GM19372 (cell line): ENCODE measurements at regions not wholly inside any gene's neighbourhood (a gene's known extent, or its start where the extent isn't known, plus 50 kb on each side); places are given as distances from the start of the nearest gene placed in this dataset.
A peak's percentile ranks its signal among the peaks of the same experiment; 100 is the strongest.

ENCODE experiments used
- ATAC-seq: cut with Tn5 transposase; IDR thresholded peaks from one replicate; pipeline ENCODE4 v1.9.1; 2021; ENCODE audit warnings: mild to moderate bottlenecking, low read depth, moderate library complexity; ENCODE audit not compliant: unreplicated experiment

DNA sequence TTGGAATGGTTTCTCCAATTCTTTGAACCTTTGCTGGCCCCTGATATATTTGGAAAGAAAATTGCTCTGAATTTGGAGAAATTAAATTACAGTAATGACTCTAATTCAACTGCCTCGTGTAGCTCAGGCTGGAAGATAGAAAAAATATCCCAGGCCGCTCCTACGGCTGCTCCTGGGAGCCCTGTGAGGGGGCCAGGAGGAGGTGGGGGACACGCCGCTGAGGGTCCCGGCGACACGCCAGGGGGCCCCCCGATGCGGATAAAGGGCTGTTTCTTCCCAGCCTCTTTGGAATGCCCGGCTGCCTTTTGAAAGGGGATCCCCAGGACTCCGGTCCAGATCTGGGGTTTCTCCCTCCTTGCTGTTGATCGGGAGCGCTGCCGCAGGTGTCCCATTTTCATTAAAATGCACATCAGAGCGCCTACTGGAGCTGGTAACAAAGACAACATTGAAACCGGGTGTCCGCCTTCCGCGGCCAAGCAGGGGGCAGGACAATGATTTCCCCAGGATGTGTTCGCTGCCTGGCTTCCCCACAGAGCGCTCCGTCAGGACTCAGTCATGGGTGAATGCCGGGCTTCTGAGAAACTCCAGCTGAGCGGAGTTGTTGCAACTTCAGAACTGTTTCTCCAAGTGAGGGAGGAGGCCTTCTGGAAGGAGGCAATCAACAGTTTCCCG is 200.1 kb upstream of the KBTBD8 start:
- ATAC-seq, result no peak

DNA sequence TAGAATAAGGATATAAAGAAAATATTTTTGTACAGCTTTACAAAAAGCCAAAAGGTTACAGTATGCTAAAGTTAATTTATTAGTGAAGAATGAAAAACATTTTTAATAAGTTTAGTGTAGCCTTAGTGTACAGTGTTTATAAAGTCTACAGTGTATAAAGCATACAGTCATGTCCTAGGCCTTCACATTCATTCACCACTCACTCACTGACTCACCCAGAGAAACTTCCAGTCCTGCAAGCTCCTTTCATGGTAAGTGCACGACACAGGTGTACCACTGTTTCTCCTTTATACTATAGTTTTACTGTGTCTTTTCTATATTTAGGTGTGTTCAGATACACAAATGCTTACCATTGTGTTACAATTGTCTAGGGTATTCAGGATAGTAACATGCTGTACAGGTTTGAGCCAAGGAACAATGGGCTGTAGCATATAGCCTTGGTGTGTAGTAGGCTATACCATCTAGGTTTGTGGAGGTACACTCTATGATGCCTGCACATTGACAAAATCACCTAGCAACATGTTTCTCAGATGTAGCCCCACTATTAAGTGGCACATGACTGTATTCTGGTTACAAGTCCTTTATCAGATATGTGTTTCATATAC is 197.1 kb upstream of the KBTBD8 start:
- no peak for ATAC-seq

DNA sequence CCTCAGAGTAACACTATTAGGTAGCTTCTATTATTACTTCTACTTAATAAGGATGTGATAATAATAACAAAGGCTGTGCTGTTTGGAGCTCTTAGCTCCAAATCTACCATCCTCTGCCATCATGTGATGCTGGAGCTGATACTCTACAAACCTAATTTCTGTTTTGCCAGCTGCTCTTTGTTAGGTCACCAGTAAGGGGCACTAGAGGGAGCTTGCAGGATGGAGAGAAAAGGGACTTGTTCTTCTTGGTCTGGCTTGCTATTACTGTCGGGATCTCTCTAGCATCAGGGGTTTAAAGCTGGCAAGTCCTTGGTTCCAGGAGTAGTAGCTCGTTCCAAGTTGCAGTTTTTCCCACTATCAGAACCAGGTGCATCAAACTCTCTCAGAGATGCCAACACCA is 194.9 kb upstream of the KBTBD8 start:
- no peak for ATAC-seq

DNA sequence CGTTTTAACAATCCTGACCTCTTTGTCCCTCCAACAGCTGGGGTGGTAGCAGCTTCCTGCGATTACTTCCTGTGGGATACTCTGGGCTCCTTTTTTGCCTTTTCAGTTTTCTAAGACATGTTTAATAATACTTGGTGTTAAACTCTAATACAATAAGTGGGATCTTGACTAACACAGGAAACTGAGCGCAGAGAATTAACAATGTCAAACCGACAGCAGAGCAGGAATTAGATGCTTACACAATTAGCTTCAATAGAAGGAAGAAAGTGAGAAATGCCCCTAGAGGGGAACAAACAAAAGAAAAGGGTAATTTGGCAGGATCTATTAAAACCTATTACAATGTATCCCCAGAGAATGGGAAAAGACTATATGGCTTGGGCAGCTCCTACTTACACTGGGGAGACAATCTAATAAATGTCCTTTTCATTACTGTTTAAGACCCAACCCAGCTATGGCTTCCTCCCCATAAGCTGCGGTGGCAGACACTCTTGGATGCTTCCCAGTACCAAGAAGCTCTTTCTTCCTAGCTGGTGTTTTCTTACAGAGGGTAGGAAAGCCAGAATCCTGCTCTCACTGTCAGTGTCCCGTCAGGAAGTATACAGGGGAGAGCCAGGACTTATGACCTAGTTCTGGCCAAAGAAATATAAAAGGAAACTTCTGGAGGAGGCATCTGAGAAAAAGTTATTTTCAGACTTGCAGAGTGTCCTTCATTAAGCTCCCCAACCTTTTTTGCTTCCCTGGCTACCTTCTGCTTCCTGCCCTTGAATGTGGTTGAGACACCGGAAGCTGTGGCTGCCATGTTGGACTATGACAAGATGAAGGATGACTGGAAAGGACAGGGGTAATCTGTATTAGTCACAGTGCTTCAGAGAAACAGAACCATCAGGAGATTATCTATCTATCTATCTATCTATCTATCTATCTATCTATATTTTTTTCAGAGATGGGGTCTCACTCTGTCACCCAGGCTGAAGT is 194.1 kb upstream of the KBTBD8 start:
- ATAC-seq, result no peak

DNA sequence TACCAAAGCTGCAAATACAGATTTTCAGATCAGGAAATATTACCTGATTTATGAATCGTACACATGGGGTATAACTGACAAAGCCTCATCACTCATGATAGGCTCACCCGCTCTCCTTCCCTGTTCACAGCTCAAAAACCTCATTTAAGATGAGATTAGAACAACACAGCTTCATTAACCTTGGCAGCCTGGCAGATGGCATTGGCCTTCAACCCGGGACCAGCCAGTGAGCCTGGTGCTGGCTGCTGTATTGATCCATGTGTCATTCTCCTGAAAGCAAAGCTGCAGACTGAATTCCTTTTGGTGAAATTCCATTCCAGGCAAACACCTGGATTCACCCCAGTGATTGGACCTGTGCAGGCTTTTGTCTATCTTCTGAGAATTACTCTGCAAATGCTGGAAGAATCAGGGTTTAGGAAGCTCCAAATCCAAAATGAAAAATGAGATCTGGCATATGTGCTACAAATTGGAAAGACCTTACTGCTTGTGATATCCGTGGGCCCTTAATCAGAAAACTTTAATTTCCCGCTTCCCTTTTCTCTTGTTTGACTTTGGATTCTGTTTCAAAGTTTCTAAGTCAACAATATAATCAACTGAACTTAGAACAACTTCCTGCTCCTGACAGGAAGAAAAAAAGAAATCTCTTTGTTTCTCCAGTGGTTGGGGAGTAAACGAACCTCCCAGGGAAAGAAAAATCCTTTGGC is 189.1 kb upstream of the KBTBD8 start:
- no peak for ATAC-seq

DNA sequence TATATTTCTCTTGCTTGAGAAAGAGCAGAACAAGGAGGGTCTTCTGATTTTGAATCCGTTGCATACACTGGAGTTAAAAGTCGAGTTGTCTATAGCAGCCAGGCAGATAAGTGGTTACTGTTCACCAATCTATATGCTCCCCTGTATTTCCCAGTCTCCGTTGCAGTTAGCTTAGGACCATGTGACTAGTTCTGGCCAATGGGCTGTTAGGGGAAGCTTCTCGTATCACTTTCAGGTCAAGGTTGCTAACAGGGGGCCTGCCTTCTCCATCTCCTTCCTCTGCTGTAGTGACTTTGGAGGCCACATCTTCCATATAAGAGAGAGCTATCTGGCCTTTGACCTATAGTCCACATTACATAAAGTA is 188.5 kb upstream of the KBTBD8 start:
- no peak for ATAC-seq

DNA sequence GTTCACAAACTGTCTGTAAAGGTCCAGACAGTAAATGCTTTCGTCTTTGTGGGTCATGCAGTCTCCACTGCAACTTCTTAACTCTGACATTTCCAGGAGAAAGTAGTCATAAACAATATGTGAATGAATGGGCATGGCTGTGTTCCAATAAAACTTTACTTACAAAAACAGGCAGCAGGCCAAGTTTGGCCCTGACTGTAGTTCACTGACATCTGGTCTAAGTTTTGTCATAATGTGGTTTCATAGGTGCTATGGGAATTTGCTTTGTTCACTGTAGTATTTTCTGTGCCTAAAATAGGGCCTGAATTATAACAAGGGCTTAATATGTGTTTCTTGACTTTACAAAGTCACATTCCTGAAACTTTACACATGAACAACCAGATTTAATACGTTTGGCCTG is 186.0 kb upstream of the KBTBD8 start:
- ATAC-seq, result no peak

DNA sequence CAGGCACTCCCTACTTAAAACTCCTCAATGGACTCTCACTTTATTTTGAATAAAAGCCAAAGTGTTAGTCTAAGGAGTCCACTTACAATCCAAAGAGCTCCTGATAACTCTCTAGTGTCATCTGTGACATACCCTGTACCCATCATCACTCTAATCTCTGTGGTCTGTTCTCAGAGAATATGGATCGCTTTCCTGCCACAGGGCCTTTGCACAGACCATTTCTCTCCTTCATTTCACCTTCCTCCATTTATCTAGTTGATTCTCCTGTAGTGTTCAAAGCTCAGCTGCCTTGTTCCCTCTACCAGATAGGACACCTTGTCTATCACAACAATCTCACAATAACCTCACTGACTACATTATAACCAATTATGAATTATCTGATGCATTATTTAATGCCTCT is 185.4 kb upstream of the KBTBD8 start:
- ATAC-seq, result no peak

DNA sequence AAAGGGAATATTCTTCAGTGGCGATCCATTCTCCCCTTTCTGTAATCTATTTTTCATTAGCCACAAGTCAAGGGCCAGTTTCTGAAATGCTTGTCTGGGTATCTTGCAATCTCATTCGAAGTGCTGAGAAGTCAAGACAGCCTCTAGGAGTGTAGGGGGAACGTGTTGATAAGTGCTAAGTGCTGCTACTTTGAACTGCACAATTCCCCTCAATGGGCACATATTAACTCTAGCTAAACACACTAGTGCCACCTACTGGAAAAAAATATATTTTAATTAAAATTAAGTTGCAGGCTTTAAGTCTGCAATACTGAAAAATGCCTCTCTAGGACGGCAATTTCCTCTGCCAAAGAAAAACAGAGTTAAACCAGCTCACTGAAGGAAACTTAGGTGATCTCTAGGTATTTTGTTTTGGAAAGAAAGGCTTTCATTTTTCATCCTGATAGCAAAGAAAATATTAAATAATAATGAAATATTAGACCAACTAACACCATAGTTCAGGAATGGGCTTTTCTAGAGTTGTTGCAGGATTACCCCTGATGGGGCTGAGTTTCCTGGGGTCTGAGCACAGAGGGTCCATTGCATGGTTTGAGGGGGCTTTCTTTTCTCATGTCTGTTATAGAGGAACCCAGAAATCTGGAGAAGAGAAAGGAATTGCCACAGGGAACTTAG is 181.9 kb upstream of the KBTBD8 start:
- ATAC-seq, result peak; percentile 81

DNA sequence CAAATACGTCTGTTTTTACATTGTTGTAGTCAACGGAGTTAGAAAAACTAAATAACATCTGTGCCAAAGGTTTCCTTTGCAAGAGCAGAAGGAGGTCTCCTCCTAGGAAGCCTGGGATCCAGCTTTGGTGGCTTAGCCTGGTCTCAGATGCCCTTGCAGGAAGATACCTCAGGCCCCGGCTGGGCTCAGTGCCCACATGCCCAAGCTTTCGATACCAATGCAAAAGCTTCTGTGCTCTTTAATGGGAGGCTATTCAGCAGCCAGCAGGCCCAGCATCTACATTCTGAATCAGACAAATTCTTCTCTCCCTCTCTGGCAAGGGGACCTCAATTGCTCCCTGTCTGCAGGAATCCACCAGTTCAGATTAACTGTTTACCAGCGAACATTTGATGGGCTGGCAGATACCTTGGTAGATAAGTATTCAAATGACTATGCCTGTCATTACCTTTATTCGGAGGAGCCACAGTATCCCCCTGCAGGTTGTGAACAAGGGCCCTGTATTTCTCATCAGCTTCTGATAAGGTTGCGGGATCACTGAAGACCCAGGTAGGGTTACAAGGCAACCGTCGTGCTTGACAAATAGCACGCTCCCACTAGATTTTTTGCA is 180.1 kb upstream of the KBTBD8 start:
- ATAC-seq, result no peak

DNA sequence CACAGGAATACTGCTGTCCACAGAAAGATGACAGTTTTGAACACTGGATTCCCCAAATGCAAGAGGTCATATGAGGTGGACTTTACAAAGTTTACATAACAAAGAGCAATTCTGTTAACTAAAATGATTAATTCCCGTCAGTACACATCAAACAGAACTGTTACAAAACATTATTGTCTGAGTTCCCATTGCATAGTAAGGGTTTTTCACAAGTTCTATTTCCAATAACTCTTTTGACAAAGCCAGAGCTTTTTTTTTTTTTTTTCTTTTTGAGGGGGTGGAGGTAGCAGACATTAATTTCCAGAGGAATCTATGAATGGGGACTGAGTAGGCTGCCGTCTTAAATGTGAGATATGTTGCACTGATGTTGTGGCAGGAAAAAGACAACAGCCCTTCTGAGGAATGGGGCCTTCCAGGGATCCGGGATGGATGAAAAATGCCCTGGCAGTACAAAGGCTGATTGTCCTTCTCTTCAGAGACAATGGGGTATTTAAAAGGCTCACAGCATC is 178.1 kb upstream of the KBTBD8 start:
- ATAC-seq, result no peak

DNA sequence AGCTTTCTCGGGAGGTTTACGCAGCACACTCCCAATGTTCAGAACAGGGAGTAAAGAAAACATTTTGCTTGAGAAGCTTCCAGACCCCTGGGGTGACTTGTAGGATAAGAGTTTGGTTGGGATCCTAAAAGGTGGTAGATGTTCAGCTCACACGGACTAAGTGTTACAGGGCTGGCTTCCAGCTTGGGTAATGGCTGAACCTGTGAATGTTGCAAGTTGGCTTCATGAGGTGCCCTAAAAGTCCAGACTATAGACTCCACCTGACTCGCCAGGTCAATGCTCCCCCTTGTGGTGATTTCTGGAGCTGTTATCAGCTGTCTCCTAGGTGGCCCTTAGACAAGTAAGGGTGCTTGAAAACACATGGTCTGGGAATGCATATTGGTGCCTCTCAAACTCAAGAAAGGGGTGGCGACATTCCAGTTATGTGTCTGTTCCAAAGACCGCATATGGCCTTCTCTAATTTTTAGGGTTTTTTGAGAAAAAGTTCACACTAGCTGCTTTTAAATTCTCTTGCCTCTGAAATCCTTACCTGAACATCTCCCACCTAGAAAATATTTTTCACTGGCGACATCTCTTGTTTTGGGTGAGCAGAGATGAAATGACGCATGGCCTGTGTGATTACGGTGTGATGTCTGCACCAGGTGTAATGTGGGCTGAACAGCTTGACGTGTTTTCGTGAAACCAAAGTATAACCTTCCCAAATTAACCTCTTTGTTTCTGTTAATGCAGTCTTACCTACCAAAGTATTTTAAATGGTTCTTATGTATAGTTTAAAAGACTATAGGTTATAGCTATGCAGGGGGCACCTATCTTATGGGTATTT is 175.7 kb upstream of the KBTBD8 start:
- peak; percentile 88 for ATAC-seq

DNA sequence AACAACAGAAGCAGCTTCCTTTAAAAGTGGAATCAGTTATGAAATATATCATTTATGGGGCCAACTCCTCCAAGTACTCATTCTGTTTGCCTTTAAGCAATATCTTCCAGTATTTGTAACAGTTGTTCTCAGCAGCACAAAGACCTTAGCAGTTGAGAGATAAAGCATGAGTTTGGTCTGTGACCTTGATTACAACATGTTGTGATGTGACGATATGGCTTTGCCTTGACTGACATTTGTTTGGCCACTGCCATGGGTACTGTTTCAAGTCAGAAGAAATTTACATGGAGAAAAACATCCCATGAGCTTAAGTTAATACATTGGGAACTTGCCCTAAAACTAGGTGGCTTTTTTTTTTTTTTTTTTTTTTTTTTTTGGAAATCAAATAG is 175.1 kb upstream of the KBTBD8 start:
- no peak for ATAC-seq

DNA sequence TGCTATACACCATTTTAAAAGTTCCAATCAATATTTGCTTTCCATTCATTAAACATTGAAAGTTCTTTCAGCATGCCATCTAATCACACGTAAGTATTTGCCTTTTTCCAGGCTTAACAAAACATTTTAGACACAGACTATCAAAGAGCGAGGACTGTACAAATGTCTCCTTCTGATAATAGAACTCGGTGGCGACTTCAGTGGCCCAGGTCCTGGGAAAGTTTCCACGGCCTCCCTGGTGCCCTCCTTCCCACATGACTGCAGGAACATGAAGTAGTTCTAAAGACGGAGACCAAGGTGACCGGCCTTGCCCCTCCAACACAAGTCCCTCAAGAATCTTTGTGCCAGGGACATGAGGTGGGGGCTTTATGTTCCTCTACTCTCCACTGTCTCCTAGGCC is 174.6 kb upstream of the KBTBD8 start:
- ATAC-seq, result no peak

DNA sequence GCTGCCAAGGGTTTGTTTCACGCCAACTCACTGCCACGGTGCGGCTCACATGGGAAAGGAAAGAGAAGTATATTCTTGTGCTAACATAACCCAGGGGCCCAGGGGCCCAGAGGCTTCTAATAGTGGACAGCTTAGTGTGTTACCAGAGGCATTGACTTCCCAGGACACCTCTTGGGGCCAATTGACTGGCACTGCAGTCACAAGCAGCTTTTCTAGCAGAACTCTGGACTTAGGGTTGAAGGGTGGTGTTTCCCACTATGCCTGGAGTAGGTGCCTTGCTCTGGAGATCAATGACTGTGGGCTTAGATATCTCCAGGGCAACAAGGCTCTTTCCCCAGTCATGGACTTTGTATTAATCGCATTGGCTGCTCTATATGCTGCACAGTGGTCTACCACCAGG is 172.7 kb upstream of the KBTBD8 start:
- no peak for ATAC-seq

DNA sequence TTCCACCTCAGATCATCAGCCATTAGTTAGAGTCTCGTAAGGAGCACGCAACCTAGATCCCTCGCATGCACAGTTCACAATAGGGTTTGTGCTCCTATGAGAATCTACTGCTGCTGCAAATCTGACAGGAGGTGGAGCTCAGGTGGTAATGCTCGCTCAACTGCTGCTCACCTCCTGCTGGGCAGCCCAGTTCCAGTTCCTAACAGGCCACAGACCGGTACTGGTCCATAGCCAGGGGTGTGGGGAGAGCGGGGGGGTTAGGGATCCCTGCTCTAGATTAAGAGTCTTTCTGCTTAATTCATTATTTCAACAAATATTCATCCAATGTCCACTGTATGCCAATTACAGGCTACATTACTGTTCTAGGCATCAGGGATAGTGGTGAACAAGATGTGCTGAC is 170.4 kb upstream of the KBTBD8 start:
- no peak for ATAC-seq

DNA sequence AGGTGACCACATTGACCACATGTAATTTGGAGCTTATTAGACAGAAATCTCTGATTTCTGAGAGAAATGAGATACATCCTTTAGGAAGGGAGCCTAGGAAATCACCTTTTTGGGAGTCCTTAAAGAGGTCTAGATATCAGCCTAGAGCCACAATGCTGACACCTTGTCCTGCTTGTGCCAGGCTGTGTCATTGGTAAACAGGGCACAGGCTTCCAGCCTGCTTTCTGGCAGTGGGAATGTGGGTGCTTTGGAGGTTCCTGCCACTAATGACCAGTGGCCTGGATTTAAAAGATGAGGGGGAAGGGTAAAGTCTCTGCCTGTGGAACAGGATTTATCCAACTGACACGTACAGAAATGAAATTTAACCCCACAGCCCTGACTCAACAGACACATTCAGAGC is 169.8 kb upstream of the KBTBD8 start:
- ATAC-seq, result no peak

DNA sequence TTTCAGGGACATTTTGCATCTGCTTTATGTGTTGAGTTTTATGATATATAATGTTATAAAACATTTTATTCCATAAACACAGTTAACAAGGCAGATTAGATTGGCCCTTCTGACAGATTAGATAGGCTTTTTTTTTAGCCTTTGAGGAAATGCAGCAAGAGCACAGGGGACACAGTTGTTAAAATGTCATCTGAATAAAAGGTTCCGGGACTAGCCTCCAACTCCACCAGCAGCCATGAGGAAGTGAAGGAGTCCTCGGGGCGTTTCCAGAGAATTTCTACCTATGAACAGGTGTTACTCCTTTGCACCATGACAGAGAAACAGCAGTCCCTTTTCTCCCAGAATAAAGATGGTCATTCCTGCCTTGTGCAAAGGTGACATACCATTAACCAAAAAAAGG is 167.8 kb upstream of the KBTBD8 start:
- no peak for ATAC-seq

DNA sequence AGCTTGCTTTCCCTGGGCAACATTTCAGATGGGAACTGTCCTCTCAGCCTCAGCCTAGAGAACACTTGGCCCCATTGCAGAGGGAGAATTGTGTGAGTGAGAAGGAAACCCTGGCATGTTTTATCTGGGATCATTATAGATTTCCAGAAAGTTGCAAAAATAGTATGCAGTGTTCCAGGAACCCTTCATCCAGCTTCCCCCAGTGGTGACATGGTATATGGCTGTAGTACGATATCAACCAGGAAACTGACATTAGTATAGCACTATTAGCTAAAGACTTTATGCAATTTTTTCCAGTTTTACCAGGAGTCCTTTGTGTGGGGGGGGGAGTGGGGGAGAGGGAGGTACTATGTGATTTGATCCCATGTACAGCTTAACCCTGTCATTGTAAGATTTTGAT is 166.2 kb upstream of the KBTBD8 start:
- ATAC-seq, result no peak
